ENCODE measurements at regions not wholly inside any gene's neighbourhood (a gene's known extent, or its start where the extent isn't known, plus 50 kb on each side); places are given as distances from the start of the nearest gene placed in this dataset.

DNA sequence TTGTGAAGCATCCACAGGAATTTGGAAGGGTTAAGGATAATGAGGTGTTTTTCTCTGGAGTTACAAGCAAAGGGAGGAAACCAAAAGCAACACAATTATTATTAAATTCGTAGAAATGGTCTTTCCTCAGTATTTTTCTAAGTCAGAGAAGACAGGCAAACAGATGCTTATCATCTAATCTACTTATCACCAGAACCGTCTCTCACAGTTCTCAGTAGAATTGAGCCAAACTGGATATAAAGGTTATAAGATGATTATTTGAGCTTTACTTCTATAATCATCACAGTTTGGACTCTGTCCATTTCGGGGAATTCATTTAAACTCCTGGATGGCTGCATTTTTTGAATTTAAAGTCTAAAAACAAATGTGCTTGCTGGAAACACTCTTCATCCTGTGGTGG, 245.0 kb downstream of the KCNJ2 start:
- Histone ChIP-seq H3K4me3 (replicated peaks; ENCODE audit: insufficient read depth, low read length) (no peak overlapping the region), H3K27me3 (ENCODE audit: insufficient read depth, poor library complexity, severe bottlenecking) (no peaks in the 10 kb centered on the region)

DNA sequence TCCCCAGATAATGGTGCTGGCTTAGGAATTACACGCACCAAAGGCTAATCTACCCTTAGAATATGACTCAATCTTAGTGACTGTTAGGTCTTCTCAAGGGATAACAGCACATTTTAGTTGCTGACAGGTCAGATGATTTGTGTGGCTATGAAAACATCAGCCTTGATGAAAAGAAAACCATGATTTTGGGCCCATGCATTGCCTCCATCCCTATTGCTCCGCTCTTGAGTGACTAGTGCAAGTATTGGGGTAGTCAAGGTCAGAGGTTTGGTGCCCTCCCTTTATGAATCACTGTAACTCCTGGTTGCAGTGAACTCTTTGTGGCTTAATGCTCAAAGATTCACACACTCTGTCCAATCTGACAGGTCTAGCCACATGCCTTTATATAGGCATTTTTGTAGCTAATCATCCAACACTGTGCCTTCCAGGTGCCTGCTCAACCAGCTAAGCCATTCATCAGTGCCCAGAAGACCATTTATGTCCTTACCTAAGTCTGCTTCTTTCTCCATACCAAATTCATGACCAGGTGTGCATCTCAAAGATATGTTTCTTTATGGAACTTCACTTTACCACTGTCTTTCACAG, 251.6 kb downstream of the KCNJ2 start:
- no peak for TF ChIP-seq GABPA (IDR thresholded peaks at IDR 0.05; ENCODE audit: low read depth)
- TF ChIP-seq, protein P1, sequence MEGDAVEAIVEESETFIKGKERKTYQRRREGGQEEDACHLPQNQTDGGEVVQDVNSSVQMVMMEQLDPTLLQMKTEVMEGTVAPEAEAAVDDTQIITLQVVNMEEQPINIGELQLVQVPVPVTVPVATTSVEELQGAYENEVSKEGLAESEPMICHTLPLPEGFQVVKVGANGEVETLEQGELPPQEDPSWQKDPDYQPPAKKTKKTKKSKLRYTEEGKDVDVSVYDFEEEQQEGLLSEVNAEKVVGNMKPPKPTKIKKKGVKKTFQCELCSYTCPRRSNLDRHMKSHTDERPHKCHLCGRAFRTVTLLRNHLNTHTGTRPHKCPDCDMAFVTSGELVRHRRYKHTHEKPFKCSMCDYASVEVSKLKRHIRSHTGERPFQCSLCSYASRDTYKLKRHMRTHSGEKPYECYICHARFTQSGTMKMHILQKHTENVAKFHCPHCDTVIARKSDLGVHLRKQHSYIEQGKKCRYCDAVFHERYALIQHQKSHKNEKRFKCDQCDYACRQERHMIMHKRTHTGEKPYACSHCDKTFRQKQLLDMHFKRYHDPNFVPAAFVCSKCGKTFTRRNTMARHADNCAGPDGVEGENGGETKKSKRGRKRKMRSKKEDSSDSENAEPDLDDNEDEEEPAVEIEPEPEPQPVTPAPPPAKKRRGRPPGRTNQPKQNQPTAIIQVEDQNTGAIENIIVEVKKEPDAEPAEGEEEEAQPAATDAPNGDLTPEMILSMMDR (IDR thresholded peaks at IDR 0.05; ENCODE audit: insufficient read depth, low read length): no peak
- no peak for TF ChIP-seq POLR2AphosphoS5 (IDR thresholded peaks at IDR 0.05; ENCODE audit: low read depth)
- TF ChIP-seq, protein P2, sequence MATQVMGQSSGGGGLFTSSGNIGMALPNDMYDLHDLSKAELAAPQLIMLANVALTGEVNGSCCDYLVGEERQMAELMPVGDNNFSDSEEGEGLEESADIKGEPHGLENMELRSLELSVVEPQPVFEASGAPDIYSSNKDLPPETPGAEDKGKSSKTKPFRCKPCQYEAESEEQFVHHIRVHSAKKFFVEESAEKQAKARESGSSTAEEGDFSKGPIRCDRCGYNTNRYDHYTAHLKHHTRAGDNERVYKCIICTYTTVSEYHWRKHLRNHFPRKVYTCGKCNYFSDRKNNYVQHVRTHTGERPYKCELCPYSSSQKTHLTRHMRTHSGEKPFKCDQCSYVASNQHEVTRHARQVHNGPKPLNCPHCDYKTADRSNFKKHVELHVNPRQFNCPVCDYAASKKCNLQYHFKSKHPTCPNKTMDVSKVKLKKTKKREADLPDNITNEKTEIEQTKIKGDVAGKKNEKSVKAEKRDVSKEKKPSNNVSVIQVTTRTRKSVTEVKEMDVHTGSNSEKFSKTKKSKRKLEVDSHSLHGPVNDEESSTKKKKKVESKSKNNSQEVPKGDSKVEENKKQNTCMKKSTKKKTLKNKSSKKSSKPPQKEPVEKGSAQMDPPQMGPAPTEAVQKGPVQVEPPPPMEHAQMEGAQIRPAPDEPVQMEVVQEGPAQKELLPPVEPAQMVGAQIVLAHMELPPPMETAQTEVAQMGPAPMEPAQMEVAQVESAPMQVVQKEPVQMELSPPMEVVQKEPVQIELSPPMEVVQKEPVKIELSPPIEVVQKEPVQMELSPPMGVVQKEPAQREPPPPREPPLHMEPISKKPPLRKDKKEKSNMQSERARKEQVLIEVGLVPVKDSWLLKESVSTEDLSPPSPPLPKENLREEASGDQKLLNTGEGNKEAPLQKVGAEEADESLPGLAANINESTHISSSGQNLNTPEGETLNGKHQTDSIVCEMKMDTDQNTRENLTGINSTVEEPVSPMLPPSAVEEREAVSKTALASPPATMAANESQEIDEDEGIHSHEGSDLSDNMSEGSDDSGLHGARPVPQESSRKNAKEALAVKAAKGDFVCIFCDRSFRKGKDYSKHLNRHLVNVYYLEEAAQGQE (IDR thresholded peaks at IDR 0.05; ENCODE audit: insufficient replicate concordance, low read depth): no peak
- TF ChIP-seq SPI1 (IDR thresholded peaks at IDR 0.05; ENCODE audit: borderline replicate concordance, low read depth): no peak

More for the DNA sequence above, 245.0 kb downstream of the KCNJ2 start:
- no peak overlapping the region for H3K27ac ChIP-seq (replicated peaks)
- DNase-seq (ENCODE audit: low read depth in 1 of 2, low spot score in 1 of 2): no peak
- TF ChIP-seq GABPA (IDR thresholded peaks at IDR 0.05; ENCODE audit: low read depth): no peak

DNA sequence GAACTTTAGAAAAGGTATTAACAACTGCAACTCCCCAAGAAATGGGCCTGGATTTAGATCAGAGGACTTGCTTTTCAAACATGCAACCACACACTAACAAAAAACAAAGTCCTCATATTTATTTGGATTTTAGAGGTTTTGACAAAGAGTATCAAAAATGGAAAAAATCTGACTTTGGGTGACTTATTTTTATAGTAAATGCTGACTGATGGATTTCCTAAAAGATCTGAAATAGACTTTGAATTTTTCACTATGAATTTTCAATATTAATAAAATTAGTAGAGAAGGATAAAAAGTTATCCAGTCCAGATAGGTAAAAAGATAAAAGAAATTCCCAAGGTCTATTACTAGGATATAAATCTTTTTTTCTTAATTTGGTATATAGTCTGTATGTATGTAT, 253.5 kb downstream of the KCNJ2 start:
- H3K27me3 ChIP-seq (ENCODE audit: insufficient read depth, poor library complexity, severe bottlenecking): no peaks in the 10 kb centered on the region

More for the DNA sequence above, 251.6 kb downstream of the KCNJ2 start:
- Histone ChIP-seq H3K27me3 (ENCODE audit: insufficient read depth, poor library complexity, severe bottlenecking) (no peaks in the 10 kb centered on the region), H3K27ac (replicated peaks) (no peak overlapping the region), H3K4me3 (replicated peaks; ENCODE audit: insufficient read depth, low read length) (no peak overlapping the region)
- no peak for DNase-seq (ENCODE audit: low read depth in 1 of 2, low spot score in 1 of 2)

DNA sequence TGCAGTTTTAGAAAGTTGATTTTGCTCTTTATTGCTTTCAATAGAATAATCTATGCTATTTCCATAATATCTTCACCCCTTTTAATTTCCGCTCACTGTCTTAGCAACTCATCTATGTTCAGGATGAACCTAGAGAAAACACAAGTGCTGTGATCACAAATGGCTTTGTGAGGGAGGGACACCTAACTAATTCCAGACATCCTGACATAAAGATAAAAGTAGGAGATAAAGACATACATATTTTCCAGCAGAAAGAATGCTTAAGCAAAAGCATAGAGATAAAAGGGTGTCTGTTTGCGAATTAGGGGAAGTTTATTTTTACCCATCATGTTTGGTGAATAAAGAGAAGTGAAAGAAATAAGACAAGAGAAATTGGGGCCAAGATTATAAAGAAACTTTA, 254.2 kb downstream of the KCNJ2 start:
- no peak overlapping the region for H3K27ac ChIP-seq (replicated peaks)
- no peaks in the 10 kb centered on the region for H3K27me3 ChIP-seq (ENCODE audit: insufficient read depth, poor library complexity, severe bottlenecking)
- no peak overlapping the region for H3K4me3 ChIP-seq (replicated peaks; ENCODE audit: insufficient read depth, low read length)
- TF ChIP-seq POLR2AphosphoS5 (IDR thresholded peaks at IDR 0.05; ENCODE audit: low read depth) (no peak), SPI1 (IDR thresholded peaks at IDR 0.05; ENCODE audit: borderline replicate concordance, low read depth) (no peak), GABPA (IDR thresholded peaks at IDR 0.05; ENCODE audit: low read depth) (no peak)
- TF ChIP-seq, protein P2 (IDR thresholded peaks at IDR 0.05; ENCODE audit: insufficient replicate concordance, low read depth): no peak
- TF ChIP-seq, protein P1 (IDR thresholded peaks at IDR 0.05; ENCODE audit: insufficient read depth, low read length): no peak
- DNase-seq (ENCODE audit: low read depth in 1 of 2, low spot score in 1 of 2): no peak

More for the DNA sequence above, 253.5 kb downstream of the KCNJ2 start:
- H3K4me3 ChIP-seq (replicated peaks; ENCODE audit: insufficient read depth, low read length): no peak overlapping the region
- TF ChIP-seq SPI1 (IDR thresholded peaks at IDR 0.05; ENCODE audit: borderline replicate concordance, low read depth) (no peak), POLR2AphosphoS5 (IDR thresholded peaks at IDR 0.05; ENCODE audit: low read depth) (no peak)
- H3K27ac ChIP-seq (replicated peaks): no peak overlapping the region
- DNase-seq (ENCODE audit: low read depth in 1 of 2, low spot score in 1 of 2): no peak

DNA sequence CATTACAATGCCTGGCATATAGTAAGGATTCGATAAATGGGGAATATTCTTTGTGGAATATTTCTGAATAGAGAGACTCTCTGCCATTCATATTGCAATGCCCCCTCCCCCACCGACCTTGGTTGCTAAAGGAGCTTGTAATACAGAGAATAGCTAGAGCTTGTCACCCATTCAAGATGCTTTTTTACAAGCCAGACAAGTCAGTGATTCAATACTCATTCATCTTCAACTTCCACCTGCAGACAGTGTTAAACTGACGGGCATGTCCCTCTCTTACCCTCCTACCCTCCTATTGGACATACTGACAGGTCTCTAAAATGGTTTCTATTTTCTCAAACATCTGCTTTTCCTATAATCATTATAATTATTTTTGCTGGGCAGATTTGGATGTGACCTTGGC, 257.4 kb downstream of the KCNJ2 start:
- TF ChIP-seq, protein P1 (IDR thresholded peaks at IDR 0.05; ENCODE audit: insufficient read depth, low read length): no peak
- TF ChIP-seq, protein P2 (IDR thresholded peaks at IDR 0.05; ENCODE audit: insufficient replicate concordance, low read depth): no peak
- TF ChIP-seq SPI1 (IDR thresholded peaks at IDR 0.05; ENCODE audit: borderline replicate concordance, low read depth) (no peak), GABPA (IDR thresholded peaks at IDR 0.05; ENCODE audit: low read depth) (no peak), POLR2AphosphoS5 (IDR thresholded peaks at IDR 0.05; ENCODE audit: low read depth) (no peak)
- no peak overlapping the region for H3K27ac ChIP-seq (replicated peaks)
- H3K27me3 ChIP-seq (ENCODE audit: insufficient read depth, poor library complexity, severe bottlenecking): no peaks in the 10 kb centered on the region
- H3K4me3 ChIP-seq (replicated peaks; ENCODE audit: insufficient read depth, low read length): no peak overlapping the region
- no peak for DNase-seq (ENCODE audit: low read depth in 1 of 2, low spot score in 1 of 2)

All from HL-60 (cell line).